Gastroesophageal sphincter (tissue), 4 donors: ENCODE measurements at regions not wholly inside any gene's neighbourhood (a gene's known extent, or its start where the extent isn't known, plus 50 kb on each side); places are given as distances from the start of the nearest gene placed in this dataset.

Experiments
- ATAC-seq: fragments of 150-250 bp; one replicate; pipeline ENCODE4 v1.9.1; 2016; ENCODE audit warnings: mild to moderate bottlenecking, moderate library complexity
- H3K27ac ChIP-seq, 4 donors: fragments of 200-600 bp; sonication (generic) in 3 of 4; 1 replicate in 3 of 4; 2 replicates in 1 of 4; pipeline ENCODE4 v1.5.1; 2016 to 2019
- H3K27me3 ChIP-seq: fragments of 200-600 bp; sonication (generic); one replicate; pipeline ENCODE4 v1.5.1; 2019
- H3K36me3 ChIP-seq, 2 donors: fragments of 200-600 bp; sonication (generic); one replicate each; pipeline ENCODE4 v1.5.1; 2019; ENCODE audit warnings: control low read depth in 1 of 2
- H3K4me1 ChIP-seq, 3 donors: fragments of 200-600 bp; sonication (generic); 1 replicate in 2 of 3; 2 replicates in 1 of 3; pipeline ENCODE4 v1.5.1; 2016 to 2019; ENCODE audit warnings: control low read depth in 2 of 3
- H3K4me3 ChIP-seq, 2 donors: fragments of 200-600 bp; sonication (generic); one replicate each; pipeline ENCODE4 v1.5.1; 2019; ENCODE audit warnings: mild to moderate bottlenecking in 1 of 2, moderate library complexity in 1 of 2
- H3K9me3 ChIP-seq, 3 donors: fragments of 200-600 bp; sonication (generic); one replicate each; pipeline ENCODE4 v1.5.1; 2017 to 2019; ENCODE audit warnings: control low read depth in 2 of 3
- EP300 ChIP-seq: sonication (generic); formaldehyde crosslinking; IDR thresholded peaks from one replicate; pipeline ENCODE4 v1.6.1; 2017; ENCODE audit warnings: antibody characterized with exemption, mild to moderate bottlenecking
- POLR2A ChIP-seq, 2 donors: fragments of 450-650 bp; IDR thresholded peaks; one replicate each; pipeline ENCODE4 v1.6.1; 2017; ENCODE audit warnings: antibody characterized with exemption in 2 of 2, mild to moderate bottlenecking in 2 of 2, moderate library complexity in 1 of 2
- POLR2AphosphoS5 ChIP-seq: sonication (generic); formaldehyde crosslinking; IDR thresholded peaks from one replicate; pipeline ENCODE4 v1.6.1; 2017; ENCODE audit warnings: antibody characterized with exemption
- WGBS, 2 donors: methylation state at CpG; one replicate each; pipeline ENCODE4 v1.1.5; 2018; ENCODE audit warnings: low coverage in 1 of 2; 5-methylcytosine and 5-hydroxymethylcytosine counted together
- TF ChIP-seq, protein P1 (sequence below), 4 experiments: fragments of 200-600 bp in 2 of 4; fragments of 450-650 bp in 2 of 4; sonication (generic) in 1 of 4; IDR thresholded peaks; one replicate each; pipeline ENCODE4 v1.5.1; 2017 to 2019; ENCODE audit warnings: antibody characterized with exemption in 4 of 4, mild to moderate bottlenecking in 2 of 4, moderate library complexity in 2 of 4

DNA sequence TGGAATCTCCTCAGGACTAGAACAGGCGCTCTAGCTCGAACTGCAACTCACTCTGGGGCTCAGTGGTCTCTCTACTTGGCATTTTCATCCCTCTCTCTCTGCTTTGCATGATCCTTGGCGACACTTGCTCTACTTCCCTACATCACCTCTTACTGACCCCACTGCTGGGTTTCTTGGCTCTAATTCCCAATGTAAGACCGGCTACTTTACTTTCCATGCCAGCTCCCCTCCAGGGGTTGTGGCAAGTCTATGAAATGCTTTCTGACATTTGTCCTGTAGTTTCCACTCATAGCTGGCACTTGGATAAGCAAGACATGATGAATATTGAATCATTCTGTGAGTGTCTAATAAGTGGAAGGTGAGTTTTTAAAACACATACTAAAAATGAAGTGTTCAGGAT lies 292.3 kb downstream of the USP25 start:
- H3K9me3 ChIP-seq = no peaks in the 10 kb centered on the region
- WGBS, 2 donors = 86% methylated on average over 4 of the region's 4 CpGs; no CpG with 5 or more reads in 1 of the 2 donors
- H3K27me3 ChIP-seq = no peaks in the 10 kb centered on the region
- no peaks in the 10 kb centered on the region for H3K36me3 ChIP-seq
- ATAC-seq = no peak
- H3K27ac ChIP-seq = no peak overlapping the region
- no peaks in the 10 kb centered on the region for H3K4me1 ChIP-seq
- TF ChIP-seq POLR2A (IDR thresholded peaks at IDR 0.05) (no peak), POLR2AphosphoS5 (no peak)
- H3K4me3 ChIP-seq = no peak overlapping the region

DNA sequence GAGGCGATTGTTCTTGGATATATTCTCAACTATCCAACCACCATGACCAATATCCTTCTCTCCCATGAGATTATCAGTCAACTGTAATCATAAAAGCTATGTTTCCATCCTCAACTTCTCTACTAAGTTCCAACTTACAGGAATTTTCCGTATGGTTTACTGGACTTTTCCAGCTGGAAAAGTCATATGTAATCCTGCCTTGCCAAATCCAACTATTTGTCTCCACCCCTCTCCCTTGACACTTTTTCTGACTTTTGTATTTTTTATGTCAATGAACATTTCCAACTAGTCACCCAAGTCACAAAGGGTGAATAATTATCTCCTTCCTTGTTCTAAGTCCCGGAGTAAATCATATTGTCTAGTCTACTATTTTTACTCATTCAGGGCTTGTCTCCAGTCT lies 293.1 kb downstream of the USP25 start:
- no peaks in the 10 kb centered on the region for H3K27me3 ChIP-seq
- TF ChIP-seq POLR2AphosphoS5 (no peak), POLR2A (IDR thresholded peaks at IDR 0.05) (no peak)
- TF ChIP-seq, protein P1, sequence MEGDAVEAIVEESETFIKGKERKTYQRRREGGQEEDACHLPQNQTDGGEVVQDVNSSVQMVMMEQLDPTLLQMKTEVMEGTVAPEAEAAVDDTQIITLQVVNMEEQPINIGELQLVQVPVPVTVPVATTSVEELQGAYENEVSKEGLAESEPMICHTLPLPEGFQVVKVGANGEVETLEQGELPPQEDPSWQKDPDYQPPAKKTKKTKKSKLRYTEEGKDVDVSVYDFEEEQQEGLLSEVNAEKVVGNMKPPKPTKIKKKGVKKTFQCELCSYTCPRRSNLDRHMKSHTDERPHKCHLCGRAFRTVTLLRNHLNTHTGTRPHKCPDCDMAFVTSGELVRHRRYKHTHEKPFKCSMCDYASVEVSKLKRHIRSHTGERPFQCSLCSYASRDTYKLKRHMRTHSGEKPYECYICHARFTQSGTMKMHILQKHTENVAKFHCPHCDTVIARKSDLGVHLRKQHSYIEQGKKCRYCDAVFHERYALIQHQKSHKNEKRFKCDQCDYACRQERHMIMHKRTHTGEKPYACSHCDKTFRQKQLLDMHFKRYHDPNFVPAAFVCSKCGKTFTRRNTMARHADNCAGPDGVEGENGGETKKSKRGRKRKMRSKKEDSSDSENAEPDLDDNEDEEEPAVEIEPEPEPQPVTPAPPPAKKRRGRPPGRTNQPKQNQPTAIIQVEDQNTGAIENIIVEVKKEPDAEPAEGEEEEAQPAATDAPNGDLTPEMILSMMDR (IDR thresholded peaks at IDR 0.05) = no peak
- H3K27ac ChIP-seq = no peak overlapping the region
- H3K4me3 ChIP-seq = no peak overlapping the region
- H3K36me3 ChIP-seq = no peaks in the 10 kb centered on the region
- no peak for ATAC-seq
- H3K9me3 ChIP-seq = no peaks in the 10 kb centered on the region
- no peaks in the 10 kb centered on the region for H3K4me1 ChIP-seq
- 55 to 62% methylated on average over 3 of the region's 3 CpGs for WGBS, 2 donors

DNA sequence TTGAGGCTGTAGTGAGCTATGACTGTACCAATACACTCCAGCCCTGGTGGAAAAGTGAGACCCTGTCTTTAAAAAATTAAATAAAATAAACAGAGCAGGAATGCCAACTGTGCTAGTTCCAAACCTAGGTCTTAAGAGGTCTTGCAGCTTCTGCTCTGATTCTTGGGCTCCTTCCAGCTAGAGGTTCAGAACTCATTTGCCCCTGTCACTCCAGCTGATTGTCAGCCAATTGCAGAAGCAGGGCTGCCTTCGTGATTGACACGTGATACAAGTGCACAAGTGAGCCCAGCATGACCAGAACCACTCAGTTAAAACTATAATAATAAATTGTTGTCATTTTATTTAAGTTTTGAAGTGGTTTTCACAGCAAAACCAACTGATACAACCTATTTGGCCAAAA lies 298.4 kb downstream of the USP25 start:
- WGBS, 2 donors = 87 to 100% methylated on average over 2 of the region's 2 CpGs
- H3K4me3 ChIP-seq = no peak overlapping the region
- no peaks in the 10 kb centered on the region for H3K36me3 ChIP-seq
- no peaks in the 10 kb centered on the region for H3K9me3 ChIP-seq
- no peak for TF ChIP-seq EP300
- TF ChIP-seq, protein P1 (IDR thresholded peaks at IDR 0.05) = no peak
- TF ChIP-seq POLR2A (IDR thresholded peaks at IDR 0.05) = no peak
- no peak for TF ChIP-seq POLR2AphosphoS5
- H3K27me3 ChIP-seq = no peaks in the 10 kb centered on the region
- H3K4me1 ChIP-seq = no peaks in the 10 kb centered on the region
- no peak overlapping the region for H3K27ac ChIP-seq
- ATAC-seq = no peak

DNA sequence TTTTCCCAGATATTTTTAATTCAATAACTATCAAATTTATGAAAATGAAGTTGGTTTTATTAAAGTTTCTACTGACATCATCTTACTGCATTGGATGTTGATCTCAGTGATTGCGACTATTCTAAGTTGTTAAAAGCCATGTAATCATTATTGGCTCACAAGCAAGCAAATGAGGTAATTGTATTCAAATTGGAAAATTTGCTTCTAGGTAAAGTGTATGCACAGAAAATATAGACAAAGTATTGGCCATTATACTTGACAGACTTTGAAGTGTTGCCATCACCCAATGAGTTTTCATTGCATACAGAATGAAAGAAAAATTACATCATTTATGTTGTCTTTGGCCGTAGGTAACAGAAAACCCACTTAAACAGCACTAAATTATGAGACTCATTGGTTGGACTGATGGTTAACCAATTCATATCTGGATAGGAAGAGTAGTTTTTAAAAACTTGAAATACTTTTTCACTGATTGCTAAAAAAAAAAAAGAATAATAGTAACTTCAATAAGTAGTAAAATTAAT lies 299.2 kb downstream of the USP25 start:
- Histone ChIP-seq H3K36me3 (no peaks in the 10 kb centered on the region), H3K27ac (no peak overlapping the region), H3K4me1 (no peaks in the 10 kb centered on the region), H3K4me3 (no peak overlapping the region), H3K9me3 (no peaks in the 10 kb centered on the region), H3K27me3 (no peaks in the 10 kb centered on the region)
- no peak for TF ChIP-seq EP300
- TF ChIP-seq, protein P1 (IDR thresholded peaks at IDR 0.05) = no peak
- no peak for TF ChIP-seq POLR2AphosphoS5
- no peak for TF ChIP-seq POLR2A (IDR thresholded peaks at IDR 0.05)
- ATAC-seq = no peak
- 48 to 79% methylated on average over 2 of the region's 2 CpGs for WGBS, 2 donors

DNA sequence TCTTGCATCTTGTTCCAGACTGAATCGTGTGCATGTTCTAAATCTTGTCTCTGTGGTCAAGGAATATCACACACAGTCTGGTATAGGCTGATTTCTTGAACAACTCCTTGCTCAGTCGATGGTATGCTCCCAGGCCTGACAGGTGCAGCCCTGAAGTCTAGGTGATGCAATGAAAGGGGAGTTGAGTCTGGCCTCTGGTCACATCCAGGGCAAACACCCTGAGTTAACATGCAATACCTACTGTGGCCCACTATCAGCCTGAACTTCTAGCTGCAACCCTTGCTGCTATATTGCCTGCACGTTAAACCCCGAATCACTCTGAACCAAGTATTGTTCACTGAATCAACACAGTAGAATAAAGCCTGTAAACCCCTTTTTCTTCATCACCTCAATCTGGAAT lies 303.4 kb downstream of the USP25 start:
- no peak overlapping the region for H3K27ac ChIP-seq
- no peaks in the 10 kb centered on the region for H3K9me3 ChIP-seq
- TF ChIP-seq, protein P1 (IDR thresholded peaks at IDR 0.05) = no peak
- no peaks in the 10 kb centered on the region for H3K27me3 ChIP-seq
- WGBS, 2 donors = 85 to 95% methylated on average over 2 to 3 of the region's 4 CpGs
- no peak overlapping the region for H3K4me3 ChIP-seq
- no peaks in the 10 kb centered on the region for H3K36me3 ChIP-seq
- no peaks in the 10 kb centered on the region for H3K4me1 ChIP-seq
- no peak for ATAC-seq
